Endothelial cell (in vitro differentiated cells): ENCODE measurements at regions not wholly inside any gene's neighbourhood (a gene's known extent, or its start where the extent isn't known, plus 50 kb on each side); places are given as distances from the start of the nearest gene placed in this dataset.
A peak's percentile ranks its signal among the peaks of the same experiment; 100 is the strongest.

ENCODE experiments used
- DNase-seq: peaks from one replicate; pipeline ENCODE4 v3.0.0; 2021; ENCODE audit warnings: low spot score
- H3K27ac Mint-ChIP-seq: one replicate; pipeline ENCODE4 v1.8.0; 2021; ENCODE audit warnings: mixed read lengths, inconsistent platforms; ENCODE audit not compliant: unreplicated experiment
- H3K27me3 Mint-ChIP-seq: one replicate; pipeline ENCODE4 v1.8.0; 2021; ENCODE audit warnings: mild to moderate bottlenecking, moderate library complexity, mixed read lengths, inconsistent platforms; ENCODE audit not compliant: unreplicated experiment
- H3K36me3 Mint-ChIP-seq: one replicate; pipeline ENCODE4 v1.8.0; 2021; ENCODE audit warnings: mild to moderate bottlenecking, low read depth, mixed read lengths, inconsistent platforms; ENCODE audit not compliant: unreplicated experiment
- H3K4me1 Mint-ChIP-seq: one replicate; pipeline ENCODE4 v1.8.0; 2021; ENCODE audit warnings: mild to moderate bottlenecking, mixed read lengths, inconsistent platforms; ENCODE audit not compliant: unreplicated experiment
- H3K4me3 Mint-ChIP-seq: one replicate; pipeline ENCODE4 v1.8.0; 2021; ENCODE audit warnings: mild to moderate bottlenecking, mixed read lengths, inconsistent platforms; ENCODE audit not compliant: unreplicated experiment
- H3K9me3 Mint-ChIP-seq: one replicate; pipeline ENCODE4 v1.8.0; 2021; ENCODE audit warnings: mixed read lengths, inconsistent platforms; ENCODE audit not compliant: unreplicated experiment
- CTCF ChIP-seq: fragments of 200-600 bp; sonication (generic); IDR thresholded peaks from one replicate; pipeline ENCODE4 v1.5.0; 2021; ENCODE audit warnings: antibody characterized with exemption; ENCODE audit not compliant: unreplicated experiment

GRCh38 chr16:31702796-31703195, 170.8 kb upstream of the ZNF267 start:
- no peak for TF ChIP-seq CTCF
- DNase-seq, result no peak
- H3K9me3 Mint-ChIP-seq, result no peaks in the 10 kb centered on the region
- H3K27me3 Mint-ChIP-seq, result peaks cover 9% of the 10 kb centered on the region
- H3K4me1 Mint-ChIP-seq, result peaks cover 10% of the 10 kb centered on the region
- no peak overlapping the region for H3K27ac Mint-ChIP-seq
- H3K4me3 Mint-ChIP-seq, result no peak overlapping the region
- H3K36me3 Mint-ChIP-seq, result peaks cover 26% of the 10 kb centered on the region

- no peak for TF ChIP-seq CTCF
- Mint-ChIP-seq H3K4me3 (no peak overlapping the region), H3K27me3 (peaks cover 9% of the 10 kb centered on the region), H3K4me1 (peaks cover 10% of the 10 kb centered on the region), H3K36me3 (peaks cover 26% of the 10 kb centered on the region), H3K27ac (no peak overlapping the region), H3K9me3 (no peaks in the 10 kb centered on the region)
- no peak for DNase-seq
These were observed 170.0 kb upstream of the ZNF267 start for GRCh38 chr16:31703526-31704128.

- TF ChIP-seq CTCF, result no peak
- Mint-ChIP-seq H3K4me3 (no peak overlapping the region), H3K9me3 (no peaks in the 10 kb centered on the region), H3K36me3 (peaks cover 30% of the 10 kb centered on the region), H3K4me1 (peaks cover 10% of the 10 kb centered on the region), H3K27ac (no peak overlapping the region), H3K27me3 (peaks cover 9% of the 10 kb centered on the region)
- DNase-seq, result no peak
These were observed 169.5 kb upstream of the ZNF267 start for GRCh38 chr16:31704138-31704537.

- TF ChIP-seq CTCF, result no peak
- Mint-ChIP-seq H3K36me3 (peaks cover 38% of the 10 kb centered on the region), H3K27ac (no peak overlapping the region)
These were observed 168.2 kb upstream of the ZNF267 start for GRCh38 chr16:31705371-31705770.

GRCh38 chr16:31706318-31706717, 167.3 kb upstream of the ZNF267 start:
- Mint-ChIP-seq H3K9me3 (no peaks in the 10 kb centered on the region), H3K36me3 (peaks cover 38% of the 10 kb centered on the region), H3K27me3 (peaks cover 11% of the 10 kb centered on the region), H3K27ac (no peak overlapping the region), H3K4me3 (no peak overlapping the region), H3K4me1 (peaks cover 4% of the 10 kb centered on the region)
- TF ChIP-seq CTCF, result no peak
- DNase-seq, result no peak

More at GRCh38 chr16:31705371-31705770, 168.2 kb upstream of the ZNF267 start:
- no peak for DNase-seq
- Mint-ChIP-seq H3K9me3 (no peaks in the 10 kb centered on the region), H3K4me1 (peaks cover 10% of the 10 kb centered on the region), H3K4me3 (peak overlapping the region; percentile 7), H3K27me3 (peaks cover 11% of the 10 kb centered on the region)
